ENCODE measurements at regions not wholly inside any gene's neighbourhood (a gene's known extent, or its start where the extent isn't known, plus 50 kb on each side); places are given as distances from the start of the nearest gene placed in this dataset.
"Not testable (repeated sequence)": the region's sequence is repeated elsewhere in the genome, so short reads cannot be mapped to it uniquely, and the experiment has no call there.

DNA sequence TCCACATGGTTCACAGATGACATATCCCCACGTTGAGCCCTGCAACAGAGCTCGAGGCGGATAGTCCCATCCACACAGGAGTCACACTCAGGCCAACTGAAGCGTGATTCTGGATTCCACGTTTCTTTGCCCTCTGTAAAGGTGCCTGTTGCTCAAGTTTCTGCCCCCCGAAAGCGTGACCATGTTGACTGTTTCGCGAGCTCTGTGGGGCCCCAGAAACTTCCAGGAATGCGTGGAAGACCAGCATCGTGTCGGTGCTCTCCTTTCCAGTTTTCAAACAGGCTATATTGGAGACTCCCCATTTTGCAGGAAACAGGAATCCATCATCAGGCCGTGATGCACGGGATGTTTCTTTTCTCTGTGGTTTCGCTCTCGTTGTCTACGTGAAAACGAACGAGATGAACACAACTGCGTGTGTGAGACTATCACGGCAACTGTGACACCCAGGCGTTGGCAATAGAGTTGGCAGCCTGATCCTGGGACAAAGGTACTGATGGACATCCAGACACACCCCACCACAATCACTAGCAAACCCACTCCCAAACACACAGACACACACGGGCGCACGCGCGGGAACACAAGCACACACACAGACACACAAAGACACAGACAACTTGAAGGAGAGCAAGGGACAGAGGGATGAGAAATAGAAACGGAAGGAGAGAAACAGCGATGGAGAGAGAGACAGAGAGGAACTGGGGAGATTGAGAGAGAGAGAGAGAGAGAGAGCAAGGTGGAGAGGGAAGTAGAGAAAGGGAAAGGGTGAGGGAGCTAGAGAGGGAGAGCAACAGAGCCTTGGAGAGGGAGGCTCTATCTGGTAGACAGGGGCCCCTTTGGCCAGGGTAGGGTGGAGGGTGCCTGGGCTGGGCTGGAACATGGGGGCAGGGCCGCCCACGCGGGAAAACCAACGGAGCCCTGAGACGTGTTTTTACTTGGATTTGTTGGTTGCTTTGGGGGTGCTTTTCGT lies 1609.3 kb downstream of the SPATA31A7 start:
- DNase-seq (ENCODE audit: low spot score) = peak; percentile 18

DNA sequence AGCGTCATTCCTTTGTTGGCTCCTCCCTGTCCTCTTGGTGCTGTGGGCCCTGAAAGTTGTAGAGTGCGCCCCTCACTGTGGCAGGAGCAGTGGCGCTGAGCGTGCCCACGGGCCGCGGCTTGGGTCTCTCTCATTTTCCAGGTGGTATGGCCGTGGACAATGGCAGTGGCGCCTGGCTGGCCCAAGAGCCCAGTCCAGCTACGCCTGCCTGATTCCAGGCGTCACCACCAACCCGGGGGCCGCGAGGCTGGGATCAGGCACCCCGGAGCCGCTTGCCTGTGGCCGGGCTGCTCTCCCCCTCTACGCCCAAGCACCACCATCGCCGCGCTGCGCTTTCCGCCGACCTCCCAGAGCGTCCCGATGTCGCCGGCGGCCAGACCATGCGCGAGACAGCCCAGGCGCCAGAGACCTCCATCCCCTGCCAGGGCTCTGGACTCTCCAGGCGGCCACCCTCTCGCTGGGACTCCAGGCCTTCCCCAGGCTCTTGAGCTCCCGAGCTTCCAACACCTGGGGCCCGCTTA lies 1610.1 kb downstream of the SPATA31A7 start:
- not testable (repeated sequence) for DNase-seq (ENCODE audit: low spot score)

- DNase-seq (ENCODE audit: low spot score) = peak; percentile 12
Measured at GRCh38 chr9:62800451-62801371, 1610.9 kb downstream of the SPATA31A7 start.

DNA sequence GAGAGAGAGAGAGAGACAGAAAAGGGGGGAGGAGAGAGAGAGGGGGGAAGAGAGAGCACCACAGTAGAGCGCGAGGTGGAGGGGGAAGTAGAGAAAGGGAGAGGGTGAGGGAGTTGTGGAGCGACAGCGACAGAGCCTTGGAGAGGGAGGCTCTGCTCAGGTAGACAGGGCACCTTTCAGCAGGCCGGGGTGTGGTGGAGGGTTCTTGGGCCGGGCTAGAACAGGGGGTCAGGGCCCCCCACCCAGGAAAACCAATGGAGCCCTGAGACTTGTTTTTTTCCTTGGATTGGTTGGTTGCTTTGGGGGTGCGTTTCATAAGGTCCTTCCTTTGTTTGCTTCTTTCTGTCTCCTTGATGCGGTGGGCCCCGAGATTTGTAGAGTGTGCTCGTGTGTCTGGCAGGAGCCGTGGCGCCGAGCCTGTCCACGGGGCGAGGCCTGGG lies 1611.6 kb downstream of the SPATA31A7 start:
- DNase-seq (ENCODE audit: low spot score) = peak; percentile 16

GRCh38 chr9:62801961-62802718 lies 1612.3 kb downstream of the SPATA31A7 start:
- peak; percentile 72 for DNase-seq (ENCODE audit: low spot score)

- not testable (repeated sequence) for DNase-seq (ENCODE audit: low spot score)
Measured at GRCh38 chr9:62802719-62803079, 1612.9 kb downstream of the SPATA31A7 start.

DNA sequence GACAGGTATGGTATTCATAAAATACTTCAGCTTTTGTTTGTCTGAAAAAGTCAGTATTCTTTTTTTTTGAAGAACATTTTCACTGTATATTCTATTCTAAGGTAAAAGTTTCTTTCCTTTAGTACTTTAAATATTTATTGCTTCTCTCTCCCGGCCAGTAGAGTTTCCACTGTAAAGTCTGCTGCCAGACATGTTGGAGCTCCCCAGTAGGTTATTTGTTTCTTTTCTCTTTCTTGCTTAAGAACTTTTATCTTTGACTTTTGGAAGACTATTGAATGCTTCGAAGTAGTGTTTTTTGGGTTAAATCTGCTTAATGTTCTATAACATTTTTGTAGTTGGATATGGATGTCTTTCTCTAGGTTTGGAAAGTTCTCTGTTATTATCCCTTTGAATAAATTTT lies 1613.3 kb downstream of the SPATA31A7 start:
- DNase-seq (ENCODE audit: low spot score) = not testable (repeated sequence)

DNA sequence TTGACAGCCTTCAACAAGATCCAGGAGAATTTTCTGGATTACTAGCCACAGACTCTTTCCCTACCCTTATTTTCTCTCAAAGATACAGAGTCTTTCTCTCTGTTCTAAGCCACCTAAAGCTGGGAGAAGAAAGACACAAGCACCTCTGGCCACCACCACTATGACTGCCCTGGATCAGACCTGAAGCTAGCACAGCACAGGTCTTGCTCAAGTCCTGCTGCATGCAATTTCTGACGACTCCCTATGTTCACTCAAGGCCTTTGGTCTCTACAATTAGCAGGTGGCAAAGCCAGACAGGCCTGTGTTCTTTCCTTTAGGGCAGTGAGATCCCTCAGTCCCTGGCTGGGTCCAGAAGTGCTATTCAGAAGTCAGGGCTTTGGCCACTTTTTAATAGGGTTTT lies 1614.5 kb downstream of the SPATA31A7 start:
- not testable (repeated sequence) for DNase-seq (ENCODE audit: low spot score)

DNA sequence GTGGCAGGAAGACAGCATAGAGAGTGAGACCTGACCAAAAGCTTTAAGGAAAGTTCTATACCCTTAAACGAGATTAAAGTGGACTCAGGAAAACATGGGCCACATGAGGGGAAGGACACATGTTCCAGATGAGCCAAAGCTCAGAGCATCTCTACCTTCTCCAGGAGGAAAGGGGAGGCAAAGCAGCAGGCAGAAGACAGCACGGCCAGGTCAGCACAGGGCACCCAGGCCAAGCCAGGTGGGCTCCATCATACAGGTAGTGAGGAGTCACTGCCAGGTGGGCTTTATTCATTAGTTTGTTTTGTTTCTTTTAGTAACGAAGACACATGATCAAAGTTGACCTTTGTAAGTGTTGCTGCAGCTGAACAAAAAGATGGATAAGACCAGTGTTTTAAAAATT lies 1617.6 kb downstream of the SPATA31A7 start:
- not testable (repeated sequence) for DNase-seq (ENCODE audit: low spot score)

- DNase-seq (ENCODE audit: low spot score) = not testable (repeated sequence)
Measured at GRCh38 chr9:62808081-62808480, 1618.2 kb downstream of the SPATA31A7 start.

DNA sequence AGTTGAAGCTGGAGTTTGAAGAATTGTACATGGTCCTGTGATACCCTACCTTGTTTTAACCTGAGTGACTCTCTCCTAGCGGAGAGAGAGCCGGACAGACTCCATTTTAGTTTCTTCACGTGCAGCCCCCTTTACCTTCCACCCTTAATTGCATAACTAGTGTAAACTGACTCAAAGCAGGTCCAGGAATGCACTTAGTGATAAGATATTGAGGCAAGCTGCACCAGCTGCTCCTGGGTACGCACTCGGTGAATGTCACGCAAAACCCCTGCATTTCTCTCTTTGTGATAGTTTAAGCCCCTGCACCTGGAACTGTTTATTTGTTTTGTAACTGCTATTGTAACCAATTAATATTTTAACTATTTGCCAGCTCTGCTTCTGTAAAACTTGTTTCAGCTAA lies 1620.5 kb downstream of the SPATA31A7 start:
- not testable (repeated sequence) for DNase-seq (ENCODE audit: low spot score)

DNA sequence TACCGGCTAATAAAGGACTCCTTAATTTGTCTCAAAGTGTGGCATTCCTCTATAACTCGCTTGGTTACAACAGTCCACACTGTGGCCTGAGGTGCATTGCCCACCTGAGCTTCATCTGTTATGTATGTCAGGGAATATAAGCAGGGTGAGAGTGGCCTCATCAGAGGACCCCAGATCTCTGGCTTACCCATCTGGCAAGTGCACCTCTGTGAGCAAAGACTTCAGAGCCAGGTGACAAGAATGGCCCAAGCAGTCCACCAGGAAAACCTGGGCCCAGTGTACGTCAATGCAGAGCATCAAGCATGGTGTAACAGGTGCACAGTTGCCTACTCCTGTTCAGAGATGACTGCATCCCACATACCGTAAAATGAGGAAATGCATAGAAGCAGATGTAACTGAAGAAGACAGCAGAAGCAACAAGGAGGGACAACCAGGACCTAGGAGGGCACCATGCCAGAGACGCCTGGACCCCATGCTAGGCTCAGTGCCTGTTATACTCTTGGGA lies 1621.0 kb downstream of the SPATA31A7 start:
- DNase-seq (ENCODE audit: low spot score) = not testable (repeated sequence)

DNA sequence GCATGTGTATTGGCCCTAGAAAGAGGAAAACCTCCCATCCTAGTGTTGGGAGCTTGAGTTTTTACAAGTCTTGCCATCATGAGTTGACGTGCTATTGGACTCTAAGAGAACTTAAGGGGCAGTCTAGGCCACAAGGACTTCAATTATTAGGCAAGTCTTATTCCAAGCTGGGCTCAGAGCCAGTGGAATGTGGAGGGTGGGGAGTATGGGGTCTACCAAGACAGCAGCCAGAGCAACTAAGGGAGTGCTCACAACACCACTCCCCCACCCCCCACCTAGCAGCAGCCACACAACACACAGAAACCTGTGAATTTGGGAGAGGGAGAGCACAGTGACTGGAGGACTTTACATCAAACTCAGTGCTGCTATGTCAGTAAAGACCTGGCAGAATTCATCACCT lies 1625.6 kb downstream of the SPATA31A7 start:
- not testable (repeated sequence) for DNase-seq (ENCODE audit: low spot score)

GRCh38 chr9:62816331-62816730 lies 1626.5 kb downstream of the SPATA31A7 start:
- DNase-seq (ENCODE audit: low spot score) = not testable (repeated sequence)

DNA sequence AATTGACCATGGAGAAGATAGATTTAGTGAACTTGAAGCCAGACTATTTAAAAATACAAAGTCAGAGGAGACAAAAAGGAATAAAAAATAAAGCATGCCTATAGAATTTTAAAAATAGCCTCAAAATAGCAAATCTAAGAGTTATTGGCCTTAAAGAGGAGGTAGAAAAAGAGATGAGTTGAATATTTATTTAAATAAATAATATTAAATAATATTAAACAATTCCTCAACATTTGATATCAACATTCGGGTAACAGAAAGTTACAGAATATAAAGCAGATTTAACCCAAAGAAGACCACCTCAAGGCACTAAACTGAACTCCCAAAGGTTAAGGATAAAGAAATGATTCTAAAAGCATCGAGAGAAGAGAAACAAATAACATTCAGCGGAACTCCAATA lies 1627.4 kb downstream of the SPATA31A7 start:
- not testable (repeated sequence) for DNase-seq (ENCODE audit: low spot score)

GRCh38 chr9:62822185-62822584 lies 1632.3 kb downstream of the SPATA31A7 start:
- DNase-seq (ENCODE audit: low spot score) = not testable (repeated sequence)

DNA sequence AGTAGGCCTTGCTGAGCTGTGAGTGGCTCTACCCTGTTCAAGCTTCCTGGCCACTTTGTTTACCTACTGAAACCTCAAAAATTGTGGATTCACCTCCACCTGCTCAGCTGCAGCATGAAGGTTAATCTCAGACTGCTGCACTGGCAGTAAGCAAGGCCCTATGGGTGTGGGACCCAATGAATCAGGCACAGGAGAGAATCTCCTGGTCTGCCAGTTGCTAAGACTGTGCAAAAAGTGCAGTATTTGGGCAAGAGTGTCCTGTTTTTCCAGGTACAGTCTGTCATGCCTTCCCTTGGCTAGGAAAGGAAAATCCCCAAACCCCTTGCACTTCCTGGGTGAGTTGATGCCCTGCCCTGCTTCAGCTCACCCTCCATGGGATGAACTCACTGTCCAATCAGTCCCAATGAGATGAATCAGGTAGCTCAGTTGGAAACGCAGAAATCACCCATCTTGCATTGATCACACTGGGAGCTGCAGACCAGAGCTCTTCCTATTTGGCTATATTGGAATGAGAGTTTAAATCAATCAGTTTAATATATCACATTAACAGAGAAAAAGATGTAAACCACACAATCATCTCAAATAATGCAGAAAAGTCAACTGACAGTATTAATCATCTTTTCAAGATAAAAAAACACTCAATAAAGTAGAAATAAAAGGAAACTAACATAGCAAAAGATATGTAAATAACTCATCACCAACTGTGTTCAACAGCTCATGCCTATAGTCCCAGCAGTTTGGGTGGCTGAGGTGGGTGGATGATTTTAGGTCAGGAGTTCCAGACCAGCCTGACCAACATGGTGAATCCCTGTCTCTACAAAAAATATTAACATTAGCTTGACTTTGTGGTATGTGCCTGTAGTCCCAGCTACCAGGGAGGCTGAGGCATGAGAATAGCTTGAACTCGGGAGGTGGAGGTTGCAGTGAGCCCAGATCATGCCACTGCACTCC lies 1638.4 kb downstream of the SPATA31A7 start:
- DNase-seq (ENCODE audit: low spot score) = not testable (repeated sequence)

DNA sequence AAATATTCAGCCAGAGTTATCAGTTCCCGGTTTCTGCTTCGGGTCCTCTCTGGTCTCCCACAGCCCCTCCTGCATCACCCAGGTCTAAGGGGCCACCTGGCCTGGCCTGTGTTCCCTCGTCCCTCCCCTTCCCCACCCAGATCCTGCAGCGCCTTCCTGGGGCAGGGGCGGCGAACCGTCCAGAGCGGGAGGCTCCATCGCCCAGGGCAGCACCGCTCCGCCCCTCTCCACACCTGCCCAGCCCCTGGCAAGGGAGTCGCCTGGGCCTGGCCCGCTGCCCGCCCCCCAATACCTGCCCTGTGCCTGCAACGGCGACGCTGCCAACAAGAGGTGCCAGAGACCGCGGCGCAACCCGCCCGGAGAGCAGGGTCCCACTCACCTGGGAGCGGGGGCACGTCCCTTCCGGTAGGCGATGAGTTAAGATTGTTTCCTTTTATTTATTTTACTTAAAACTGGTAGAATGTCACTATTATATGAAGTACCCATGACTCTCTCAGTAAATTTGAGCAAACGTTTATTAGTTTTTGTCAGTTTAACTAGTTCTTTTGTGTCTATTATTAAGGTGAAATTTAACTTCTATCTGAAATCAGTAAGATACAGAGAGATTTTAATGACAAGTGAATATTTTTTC lies 1641.1 kb downstream of the SPATA31A7 start:
- DNase-seq (ENCODE audit: low spot score) = not testable (repeated sequence)
